ENCODE measurements at regions not wholly inside any gene's neighbourhood (a gene's known extent, or its start where the extent isn't known, plus 50 kb on each side); places are given as distances from the start of the nearest gene placed in this dataset.
"Not testable (repeated sequence)": the region's sequence is repeated elsewhere in the genome, so short reads cannot be mapped to it uniquely, and the experiment has no call there.

- H3K27ac ChIP-seq; DNase-seq (ENCODE audit: low spot score); CTCF ChIA-PET; POLR2A ChIA-PET (ENCODE audit: low non-redundant PET): not testable (repeated sequence)
Measured at GRCh38 chr7:65062566-65062965, 56.1 kb upstream of the ERV3-1 start.

DNA sequence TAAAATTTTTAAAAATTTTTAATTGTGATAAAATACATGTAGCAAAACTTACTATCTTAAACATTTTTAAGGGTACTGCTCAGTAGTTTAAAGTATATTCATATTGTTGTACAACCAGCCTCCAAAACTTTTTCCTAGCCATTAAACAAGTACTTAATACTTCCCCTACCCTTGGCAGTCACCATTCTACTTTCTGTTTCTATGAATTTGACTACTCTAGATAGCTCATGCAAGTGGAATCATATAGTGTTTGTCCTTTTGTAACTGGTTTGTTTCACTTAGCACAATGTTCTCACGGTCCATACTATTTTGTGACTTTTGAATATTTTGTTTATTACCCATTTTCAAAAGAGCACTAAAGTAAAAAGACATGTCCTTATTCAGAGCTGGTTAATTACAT is 52.8 kb upstream of the ERV3-1 start:
- CTCF ChIA-PET; DNase-seq (ENCODE audit: low spot score); H3K27ac ChIP-seq; POLR2A ChIA-PET (ENCODE audit: low non-redundant PET): not testable (repeated sequence)

All from RWPE1 (cell line).